ENCODE measurements at regions not wholly inside any gene's neighbourhood (a gene's known extent, or its start where the extent isn't known, plus 50 kb on each side); places are given as distances from the start of the nearest gene placed in this dataset.
"Not testable (repeated sequence)": the region's sequence is repeated elsewhere in the genome, so short reads cannot be mapped to it uniquely, and the experiment has no call there.

- DNase-seq: no peak
These were observed 278.1 kb upstream of the CADM2 start for GRCh38 chr3:84680700-84681099.

DNA sequence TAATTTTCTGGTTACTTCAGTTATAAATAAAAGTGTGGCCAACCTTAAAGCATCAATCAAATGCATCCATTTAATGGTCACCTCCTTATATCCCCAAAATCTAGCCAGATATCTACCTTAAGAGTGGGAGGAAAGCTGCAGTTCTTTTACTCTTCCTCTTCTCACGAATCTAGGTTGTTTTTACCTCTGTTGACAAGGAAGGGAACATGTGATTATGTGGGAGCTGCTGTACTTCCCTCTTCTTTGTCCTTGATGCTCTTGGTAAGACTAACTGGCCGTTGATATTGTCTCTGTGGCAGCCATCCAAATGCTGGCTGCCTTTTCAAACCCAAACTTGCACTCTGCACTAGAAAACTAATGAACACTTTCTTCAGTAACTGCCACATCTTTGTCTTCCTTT is 275.3 kb upstream of the CADM2 start:
- DNase-seq: no peak

- DNase-seq: no peak
These were observed 273.3 kb upstream of the CADM2 start for GRCh38 chr3:84685467-84685866.

DNA sequence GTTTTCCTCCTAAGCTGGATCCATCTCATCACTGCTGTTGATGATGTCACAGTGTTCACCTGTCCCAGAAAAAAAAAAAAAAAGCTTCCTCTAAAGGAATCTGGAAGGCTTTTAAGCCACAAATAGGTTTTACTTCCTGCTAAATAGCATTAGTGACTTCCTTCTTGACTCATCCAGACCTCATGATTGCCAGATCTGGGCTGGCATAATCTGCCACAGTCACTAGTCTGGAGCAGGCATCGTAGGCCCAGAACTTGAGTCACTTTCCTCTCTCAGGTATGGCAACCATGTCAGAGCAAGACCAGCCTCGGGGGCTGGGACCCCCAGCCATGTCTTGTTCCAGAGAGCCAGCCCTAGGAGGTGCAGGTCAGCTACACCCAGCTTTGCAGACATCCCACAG is 266.5 kb upstream of the CADM2 start:
- DNase-seq: no peak

- DNase-seq: not testable (repeated sequence)
These were observed 248.5 kb upstream of the CADM2 start for GRCh38 chr3:84710288-84710687.

GRCh38 chr3:84717894-84718293 is 240.9 kb upstream of the CADM2 start:
- no peak for DNase-seq

DNA sequence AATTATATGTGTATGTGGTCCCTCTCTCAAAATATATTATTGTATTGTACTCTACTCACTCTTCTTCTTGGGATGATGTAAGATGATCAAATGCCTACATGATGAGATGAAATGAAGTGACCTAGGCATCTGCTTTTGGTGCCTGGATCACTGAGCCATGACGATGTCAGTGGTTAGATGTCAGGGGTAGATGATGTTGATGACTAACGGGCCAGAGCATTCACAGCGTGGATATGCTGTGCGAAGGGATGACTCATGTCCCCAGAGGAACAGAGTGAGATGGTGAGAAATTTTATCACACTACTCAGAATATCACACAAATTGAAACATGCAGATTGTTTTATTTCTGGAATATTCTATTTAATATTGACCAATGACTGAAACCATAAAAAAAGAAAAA is 233.9 kb upstream of the CADM2 start:
- peak in 1 of 2 experiments; percentile 11 for DNase-seq

- DNase-seq: peak in 1 of 2 experiments; percentile 44
These were observed 231.2 kb upstream of the CADM2 start for GRCh38 chr3:84727616-84728015.

GRCh38 chr3:84734731-84735130 is 224.1 kb upstream of the CADM2 start:
- not testable (repeated sequence) for DNase-seq

DNA sequence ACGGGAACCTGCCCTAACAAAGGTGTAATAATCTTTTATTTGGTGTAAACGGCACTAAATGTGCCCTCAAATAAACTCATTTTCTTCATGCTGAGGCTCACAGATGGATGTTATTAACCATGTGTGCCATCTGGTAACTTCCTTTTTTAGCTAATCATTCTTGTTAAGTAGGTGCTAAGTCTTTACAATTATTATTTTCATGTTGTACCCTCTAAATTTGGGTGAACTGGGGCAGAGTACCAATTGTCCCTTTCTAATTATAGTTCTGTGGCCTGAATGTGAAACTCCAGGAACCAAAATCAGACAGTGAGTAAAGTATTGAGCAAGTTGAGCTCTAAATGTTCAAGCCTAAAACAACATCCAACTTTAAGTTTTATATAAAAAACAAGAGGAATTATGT is 220.7 kb upstream of the CADM2 start:
- DNase-seq: peak in 1 of 2 experiments; percentile 70

DNA sequence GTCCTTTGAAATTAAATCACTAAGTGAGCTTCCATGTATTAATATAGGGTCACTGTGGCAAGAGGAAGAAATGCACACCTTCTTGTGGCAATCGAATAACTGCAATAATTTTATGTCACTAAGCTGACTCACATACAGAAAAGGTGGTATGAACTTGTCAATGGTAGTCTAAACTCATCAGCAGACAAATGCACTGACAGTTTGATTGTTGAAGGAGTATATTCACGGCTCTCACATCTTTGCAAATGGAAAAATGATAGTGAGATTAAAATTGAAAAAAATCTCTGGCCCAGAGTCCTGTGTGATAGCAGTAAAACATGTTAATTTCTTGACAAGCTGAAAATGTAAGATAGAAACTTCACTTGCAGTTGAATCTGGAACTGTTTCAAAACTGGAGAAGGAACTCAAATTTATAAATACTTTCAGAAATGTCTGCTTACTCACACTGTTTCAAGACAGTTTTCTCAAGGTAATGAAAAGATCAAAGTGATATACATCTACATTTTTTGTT is 215.8 kb upstream of the CADM2 start:
- no peak for DNase-seq

- DNase-seq: no peak
These were observed 214.7 kb upstream of the CADM2 start for GRCh38 chr3:84744130-84744529.

GRCh38 chr3:84755860-84756259 is 202.9 kb upstream of the CADM2 start:
- DNase-seq: no peak

DNA sequence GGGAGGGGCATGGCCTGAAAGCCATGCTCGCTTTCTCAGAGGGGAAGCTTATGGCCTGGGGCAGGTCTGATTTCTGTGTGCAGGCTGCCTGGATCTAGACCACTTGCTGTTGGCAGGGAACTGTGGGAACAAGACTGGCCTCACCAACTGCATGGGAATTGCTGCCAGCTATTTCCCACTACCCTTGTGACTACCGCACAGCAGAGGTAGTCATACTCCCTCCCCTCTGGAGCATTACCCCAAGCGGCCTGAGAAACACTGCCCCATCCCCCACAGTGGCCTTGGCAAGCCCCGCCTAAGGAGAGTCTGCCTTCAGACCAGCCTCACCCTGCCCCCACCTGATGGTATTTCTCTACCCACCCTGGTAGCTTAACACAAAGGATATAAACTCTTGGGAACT is 199.4 kb upstream of the CADM2 start:
- DNase-seq: no peak

DNA sequence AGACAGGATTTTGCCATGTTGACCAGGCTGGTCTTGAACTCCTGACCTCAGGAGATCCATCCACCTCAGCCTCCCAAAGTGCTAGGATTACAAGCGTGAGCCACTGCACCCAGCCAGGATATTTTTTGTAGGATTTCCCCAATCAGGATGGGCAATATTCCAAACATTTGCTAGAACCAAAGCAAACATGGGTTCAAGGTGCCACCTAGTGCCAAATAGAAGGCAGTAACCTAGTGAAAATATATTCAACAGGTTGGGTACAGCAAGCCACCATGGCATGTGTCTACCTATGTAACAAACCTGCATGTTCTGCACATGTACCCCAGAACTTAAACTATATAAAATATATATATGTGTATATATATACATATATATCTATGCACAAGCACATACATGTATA is 185.9 kb upstream of the CADM2 start:
- DNase-seq: peak; percentile 8 to 12

DNA sequence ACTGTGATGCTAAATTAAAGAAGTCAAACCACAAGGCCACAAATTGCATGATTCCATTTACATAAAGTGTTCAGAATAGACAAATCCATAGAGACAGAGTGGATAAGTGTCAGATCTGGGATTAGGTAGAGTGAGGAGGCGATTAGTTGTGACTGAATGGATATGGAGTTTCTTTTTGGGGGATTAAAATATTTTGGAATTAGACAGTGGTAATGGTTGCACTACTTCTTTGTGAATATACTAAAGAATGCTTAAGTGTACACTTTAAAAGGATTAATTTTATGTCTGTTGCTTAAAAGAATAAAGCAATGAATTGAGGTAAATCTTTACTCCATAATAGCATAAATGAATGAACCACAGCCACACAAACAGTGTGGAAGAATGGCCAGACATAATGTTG is 175.5 kb upstream of the CADM2 start:
- DNase-seq: no peak

GRCh38 chr3:84789961-84790360 is 168.8 kb upstream of the CADM2 start:
- DNase-seq: no peak

GRCh38 chr3:84806958-84807357 is 151.8 kb upstream of the CADM2 start:
- DNase-seq: no peak

DNA sequence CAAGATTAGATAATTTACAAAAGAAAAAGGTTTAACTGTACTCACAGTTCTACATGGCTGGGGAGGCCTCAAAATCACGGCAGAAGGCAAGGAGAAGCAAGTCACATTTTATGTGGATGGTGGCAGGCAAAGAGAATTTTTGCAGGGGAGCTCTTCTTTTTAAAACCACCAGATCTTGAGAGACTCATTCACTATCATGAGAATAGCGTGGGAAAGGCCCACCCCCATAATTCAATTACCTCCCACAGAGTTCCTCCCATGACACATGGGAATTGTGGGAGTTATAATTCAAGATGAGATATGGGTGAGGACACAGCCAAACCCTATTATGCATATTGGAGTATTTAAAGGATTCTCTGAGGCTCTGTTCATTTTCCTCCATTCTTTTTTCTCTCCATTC is 138.7 kb upstream of the CADM2 start:
- DNase-seq: no peak

DNA sequence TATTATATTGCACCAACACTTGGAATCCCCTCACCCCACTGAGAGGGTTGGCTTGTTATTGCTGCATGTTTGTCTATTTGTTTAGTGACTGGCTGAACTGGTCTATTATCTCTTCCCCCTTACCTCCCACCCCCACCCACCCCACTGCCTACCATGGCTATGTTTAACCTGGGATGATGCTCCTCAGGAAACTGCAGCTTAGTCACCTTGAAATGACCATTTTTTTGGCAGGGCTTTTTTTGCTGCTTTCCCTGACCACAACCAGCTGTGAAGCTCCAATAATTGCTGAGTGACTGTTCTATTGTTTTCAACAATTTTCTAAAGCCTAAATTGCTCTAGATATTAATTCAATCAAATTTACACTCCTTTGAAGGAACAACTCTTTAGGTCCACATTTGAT is 137.9 kb upstream of the CADM2 start:
- DNase-seq: no peak

GRCh38 chr3:84825817-84826216 is 133.0 kb upstream of the CADM2 start:
- DNase-seq: no peak

DNA sequence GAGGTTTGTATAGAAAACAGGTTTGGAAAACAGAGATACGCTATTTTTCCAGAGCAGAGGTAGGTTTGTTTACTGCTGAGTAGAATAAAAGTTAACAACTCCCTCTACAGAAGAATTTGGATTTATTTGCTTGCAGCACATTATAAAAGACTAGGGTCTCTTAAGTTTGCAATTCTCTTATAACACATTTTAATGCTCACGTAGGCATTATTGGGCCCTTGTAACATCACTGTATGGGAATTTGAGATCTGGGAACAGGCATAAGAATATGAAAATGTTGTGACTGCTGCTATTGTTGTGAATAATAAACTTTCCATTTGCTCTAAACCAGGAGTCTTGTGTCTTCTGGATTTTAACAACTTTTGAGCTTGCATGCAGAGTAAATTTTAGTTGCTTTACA is 128.3 kb upstream of the CADM2 start:
- no peak for DNase-seq

DNA sequence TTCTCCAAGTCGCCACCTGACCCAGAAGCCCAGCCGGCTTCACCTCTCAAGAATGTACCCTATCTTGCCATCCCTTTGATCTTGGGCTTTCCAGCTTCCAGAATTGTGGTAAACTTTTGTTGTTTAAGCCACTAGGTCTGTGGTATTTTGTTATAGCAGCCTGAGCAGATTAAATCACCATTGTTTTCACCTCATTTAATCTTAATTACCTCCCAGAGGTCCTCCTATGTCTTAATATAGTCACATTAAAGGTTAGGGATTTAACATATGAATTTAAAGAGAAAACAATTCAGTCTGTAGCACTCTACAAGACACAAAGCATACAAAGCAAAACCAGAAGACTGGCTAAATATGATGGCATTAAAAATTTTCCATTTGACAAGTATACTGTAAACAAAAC is 123.4 kb upstream of the CADM2 start:
- no peak for DNase-seq

GRCh38 chr3:84836961-84837360 is 121.8 kb upstream of the CADM2 start:
- peak; percentile 83 to 92 for DNase-seq

GRCh38 chr3:84877092-84877491 is 81.7 kb upstream of the CADM2 start:
- no peak for DNase-seq

DNA sequence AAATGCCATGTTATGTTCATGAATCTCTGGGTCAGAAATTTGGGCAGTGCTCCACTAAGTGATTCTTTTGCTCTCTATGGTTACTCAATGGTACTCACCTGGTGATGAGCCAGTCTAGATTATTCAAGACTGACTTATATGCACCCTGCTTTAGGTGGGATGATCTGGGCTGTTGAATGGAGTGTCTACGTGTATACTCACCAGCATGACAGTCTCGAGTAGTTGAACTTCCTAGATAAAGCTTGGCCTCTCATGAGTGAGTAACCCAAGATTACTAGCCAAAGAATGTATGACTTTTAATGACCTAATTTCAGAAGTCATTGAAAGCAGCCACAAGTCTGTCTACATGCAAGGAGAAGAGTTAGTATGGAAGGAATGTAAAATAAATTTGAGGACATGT is 77.5 kb upstream of the CADM2 start:
- DNase-seq: no peak
